ENCODE measurements at regions not wholly inside any gene's neighbourhood (a gene's known extent, or its start where the extent isn't known, plus 50 kb on each side); places are given as distances from the start of the nearest gene placed in this dataset.
A peak's percentile ranks its signal among the peaks of the same experiment; 100 is the strongest.

- TF ChIP-seq CTCF (IDR thresholded peaks at IDR 0.05; ENCODE audit: low read depth, low read length) (peak; percentile 61), EZH2phosphoT487 (IDR thresholded peaks at IDR 0.05; ENCODE audit: low read depth) (no peak)
Measured at GRCh38 chr18:64966667-64967066, 784.1 kb upstream of the CDH7 start.

Measured in OCI-LY3 (cell line).